Esophagus squamous epithelium (tissue), 5 donors: ENCODE measurements at regions not wholly inside any gene's neighbourhood (a gene's known extent, or its start where the extent isn't known, plus 50 kb on each side); places are given as distances from the start of the nearest gene placed in this dataset.

Experiments
- DNase-seq: peaks from one replicate; lab custom pipeline; 2025; lab: John Stamatoyannopoulos, UW
- H3K27ac ChIP-seq, 4 donors: fragments of 200-600 bp; sonication (generic); one replicate each; pipeline ENCODE4 v1.5.1; 2016 to 2019; ENCODE audit warnings: mild to moderate bottlenecking in 1 of 4
- H3K27me3 ChIP-seq, 4 donors: fragments of 200-600 bp; sonication (generic); 1 replicate in 3 of 4; 2 replicates in 1 of 4; pipeline versions ENCODE4 v1.5.1 to v1.6.0; 2017 to 2021; ENCODE audit warnings: antibody characterized with exemption in 1 of 4
- H3K36me3 ChIP-seq, 3 donors: fragments of 200-600 bp; sonication (generic); one replicate each; pipeline ENCODE4 v1.5.1; 2016 to 2019
- H3K4me1 ChIP-seq, 3 donors: fragments of 200-600 bp; sonication (generic); one replicate each; pipeline ENCODE4 v1.5.1; 2017 to 2019
- H3K4me3 ChIP-seq, 4 donors: fragments of 200-600 bp; sonication (generic); 1 replicate in 3 of 4; 2 replicates in 1 of 4; pipeline ENCODE4 v1.5.1; 2016 to 2019; ENCODE audit warnings: mild to moderate bottlenecking in 2 of 4, moderate library complexity in 1 of 4
- H3K9me3 ChIP-seq, 3 donors: fragments of 200-600 bp; sonication (generic); one replicate each; pipeline ENCODE4 v1.5.1; 2016 to 2019
- CTCF ChIP-seq, 6 experiments: fragments of 450-650 bp in 4 of 6; fragments of 200-600 bp in 2 of 6; sonication (generic) in 2 of 6; IDR thresholded peaks; one replicate each; pipeline ENCODE4 v1.5.1; 2016 to 2019; ENCODE audit warnings: antibody characterized with exemption in 6 of 6, mild to moderate bottlenecking in 4 of 6, moderate library complexity in 4 of 6
- POLR2A ChIP-seq, 4 donors: fragments of 450-650 bp; IDR thresholded peaks; one replicate each; pipeline ENCODE4 v1.6.1; 2017; ENCODE audit warnings: antibody characterized with exemption in 4 of 4, mild to moderate bottlenecking in 4 of 4, moderate library complexity in 3 of 4
- WGBS, 2 donors: methylation state at CpG; one replicate each; pipeline ENCODE4 v1.1.5; 2018; 5-methylcytosine and 5-hydroxymethylcytosine counted together
- intact Hi-C: fragments of 100-400 bp; cut with DNase I; formaldehyde crosslinking; loops from one replicate; pipeline ENCODE4 v1.15.0; 2022
- donor health status: DM: yes; HTN: yes; CAD: no.

DNA sequence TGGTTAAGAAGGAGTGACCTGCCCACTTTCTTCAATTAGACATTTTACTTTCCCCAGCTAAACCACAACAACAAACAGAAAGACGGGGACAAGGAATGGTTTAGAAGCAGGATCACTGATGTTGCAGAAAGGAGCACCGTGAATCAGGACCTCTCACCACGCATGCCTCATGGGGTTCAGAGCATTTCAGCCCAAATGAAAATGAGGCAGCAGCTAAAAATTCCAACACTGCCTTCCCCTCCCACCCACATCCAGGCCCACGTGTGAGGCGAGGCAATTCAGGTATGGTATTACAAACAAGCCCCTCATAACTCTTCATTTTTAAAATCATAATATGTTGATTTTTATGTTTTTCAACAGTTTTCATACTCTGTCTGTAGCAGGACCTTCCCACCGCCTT is 194.1 kb upstream of the ARID1B start:
- H3K36me3 ChIP-seq = no peaks in the 10 kb centered on the region
- no peak overlapping the region for H3K27ac ChIP-seq
- intact Hi-C loops = no loop called here
- TF ChIP-seq POLR2A (IDR thresholded peaks at IDR 0.05) (no peak), CTCF (IDR thresholded peaks at IDR 0.05) (no peak)
- H3K4me1 ChIP-seq = no peaks in the 10 kb centered on the region
- peaks cover 0 to 13% (median 12%) of the 10 kb centered on the region in 3 donors for H3K9me3 ChIP-seq
- no peak overlapping the region for H3K4me3 ChIP-seq
- no peak for DNase-seq
- WGBS, 2 donors = 86 to 89% methylated on average over 6 of the region's 6 CpGs
- no peaks in the 10 kb centered on the region for H3K27me3 ChIP-seq

- TF ChIP-seq POLR2A (IDR thresholded peaks at IDR 0.05) (no peak), CTCF (IDR thresholded peaks at IDR 0.05) (no peak)
- no peaks in the 10 kb centered on the region for H3K4me1 ChIP-seq
- no peak for DNase-seq
- intact Hi-C loops = no loop called here
- no peak overlapping the region for H3K27ac ChIP-seq
- peaks cover 0 to 19% (median 18%) of the 10 kb centered on the region in 3 donors for H3K9me3 ChIP-seq
- 46 to 51% methylated on average over 7 of the region's 7 CpGs for WGBS, 2 donors
- no peaks in the 10 kb centered on the region for H3K27me3 ChIP-seq
- no peaks in the 10 kb centered on the region for H3K36me3 ChIP-seq
- no peak overlapping the region for H3K4me3 ChIP-seq
Measured at GRCh38 chr6:156582509-156582992, 194.6 kb upstream of the ARID1B start.

DNA sequence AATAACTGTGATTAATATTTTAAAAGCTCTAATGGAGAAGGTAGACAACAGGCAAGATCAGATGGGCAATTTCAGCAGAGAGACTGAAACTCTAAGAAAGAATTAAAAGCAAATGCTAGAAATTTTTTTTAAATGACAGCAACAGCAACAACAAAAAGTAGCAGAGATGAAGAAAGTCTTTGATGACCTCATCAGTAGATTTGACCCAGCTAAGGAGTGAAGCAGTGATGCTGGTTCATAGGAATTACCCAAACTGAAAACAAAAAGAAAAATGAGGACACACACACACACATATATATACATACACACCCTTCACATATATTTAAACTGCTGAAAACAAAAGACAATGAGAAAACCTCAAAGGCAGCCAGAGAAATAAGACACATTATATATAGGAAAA is 197.6 kb upstream of the ARID1B start:
- DNase-seq = no peak
- intact Hi-C loops = no loop called here
- TF ChIP-seq CTCF (IDR thresholded peaks at IDR 0.05) (no peak), POLR2A (IDR thresholded peaks at IDR 0.05) (no peak)
- H3K4me1 ChIP-seq = no peaks in the 10 kb centered on the region
- H3K27ac ChIP-seq = no peak overlapping the region
- peaks cover 0 to 40% (median 21%) of the 10 kb centered on the region in 3 donors for H3K9me3 ChIP-seq
- H3K27me3 ChIP-seq = no peaks in the 10 kb centered on the region
- H3K36me3 ChIP-seq = no peaks in the 10 kb centered on the region
- H3K4me3 ChIP-seq = no peak overlapping the region

DNA sequence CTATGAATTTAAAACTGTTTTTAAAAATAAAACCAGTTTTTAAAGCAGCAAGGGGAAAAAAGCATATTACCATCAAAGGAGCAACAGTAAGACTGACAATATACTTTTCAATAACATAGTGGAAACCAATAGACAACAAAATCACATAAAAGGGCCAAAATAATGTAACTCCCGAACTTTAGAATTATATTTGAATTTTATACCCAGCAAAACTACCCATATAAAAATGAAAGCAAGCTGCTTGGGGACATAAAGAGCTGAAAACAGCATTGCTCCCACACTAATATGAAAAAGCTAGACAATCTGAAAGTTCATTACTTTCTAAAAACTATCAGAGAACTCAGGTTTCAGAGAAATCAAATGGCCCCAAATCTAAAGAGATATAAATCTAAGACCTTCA is 199.4 kb upstream of the ARID1B start:
- TF ChIP-seq POLR2A (IDR thresholded peaks at IDR 0.05) (no peak), CTCF (IDR thresholded peaks at IDR 0.05) (no peak)
- intact Hi-C loops = no loop called here
- no peak overlapping the region for H3K4me3 ChIP-seq
- no peaks in the 10 kb centered on the region for H3K36me3 ChIP-seq
- WGBS, 2 donors = 77 to 85% methylated on average over 1 of the region's 1 CpG
- peaks cover 0 to 40% (median 21%) of the 10 kb centered on the region in 3 donors for H3K9me3 ChIP-seq
- no peak overlapping the region for H3K27ac ChIP-seq
- no peak for DNase-seq
- no peaks in the 10 kb centered on the region for H3K27me3 ChIP-seq
- H3K4me1 ChIP-seq = no peaks in the 10 kb centered on the region

DNA sequence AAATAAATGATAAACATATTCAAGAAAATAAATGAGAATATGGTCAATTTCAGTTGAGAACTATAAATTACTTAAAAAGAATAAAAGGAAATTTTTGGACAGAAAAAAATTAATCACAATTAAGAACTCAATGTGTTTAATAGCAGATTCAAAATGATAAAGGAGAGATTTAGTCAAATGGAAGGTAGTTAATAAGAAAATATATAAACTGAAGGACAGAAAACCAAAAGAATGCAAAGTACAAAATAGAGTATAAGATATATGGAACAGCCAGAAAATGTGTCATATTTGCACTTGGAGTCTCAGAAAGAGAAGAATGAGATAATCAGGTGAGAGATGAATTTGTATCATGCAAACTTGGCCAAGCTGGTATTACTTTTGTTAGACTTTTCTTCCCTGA is 201.8 kb upstream of the ARID1B start:
- H3K4me3 ChIP-seq = no peak overlapping the region
- H3K27ac ChIP-seq = no peak overlapping the region
- no peaks in the 10 kb centered on the region for H3K27me3 ChIP-seq
- no peaks in the 10 kb centered on the region for H3K4me1 ChIP-seq
- intact Hi-C loops = no loop called here
- H3K9me3 ChIP-seq = peaks cover 0 to 40% (median 21%) of the 10 kb centered on the region in 3 donors
- H3K36me3 ChIP-seq = no peaks in the 10 kb centered on the region
- no peak for DNase-seq
- no peak for TF ChIP-seq POLR2A (IDR thresholded peaks at IDR 0.05)
- no peak for TF ChIP-seq CTCF (IDR thresholded peaks at IDR 0.05)
